Right lobe of liver (tissue), 6 donors: ENCODE measurements at regions not wholly inside any gene's neighbourhood (a gene's known extent, or its start where the extent isn't known, plus 50 kb on each side); places are given as distances from the start of the nearest gene placed in this dataset.

Experiments used
- ATAC-seq, 4 donors: fragments of 200-7000 bp; cut with Tn5 transposase; one replicate each; pipeline ENCODE4 v1.9.1; 2020; ENCODE audit warnings: mild to moderate bottlenecking in 4 of 4, moderate library complexity in 4 of 4
- DNase-seq, 3 donors: peaks; one replicate each; pipeline ENCODE4 v3.0.0-alpha.2; 2020
- H3K27ac ChIP-seq, 3 donors: fragments of 200-600 bp; one replicate each; pipeline ENCODE4 v1.8.0; 2022
- H3K27me3 ChIP-seq, 2 donors: fragments of 200-600 bp; one replicate each; pipeline ENCODE4 v1.8.0; 2022
- H3K36me3 ChIP-seq, 4 donors: fragments of 200-600 bp; sonication (generic) in 1 of 4; one replicate each; pipeline versions ENCODE4 v1.5.1 to v1.8.0; 2017 to 2022; ENCODE audit warnings: control low read depth in 1 of 4
- H3K4me1 ChIP-seq, 4 donors: fragments of 200-600 bp; sonication (generic) in 1 of 4; one replicate each; pipeline versions ENCODE4 v1.5.1 to v1.8.0; 2017 to 2022; ENCODE audit warnings: control low read depth in 1 of 4
- H3K4me3 ChIP-seq, 3 donors: fragments of 200-600 bp; one replicate each; pipeline ENCODE4 v1.8.0; 2022
- H3K9me3 ChIP-seq, 4 donors: fragments of 200-600 bp; sonication (generic) in 1 of 4; one replicate each; pipeline versions ENCODE4 v1.5.1 to v1.8.0; 2017 to 2022; ENCODE audit warnings: control low read depth in 1 of 4
- CTCF ChIP-seq, 4 donors: fragments of 200-600 bp in 3 of 4; fragments of 450-650 bp in 1 of 4; IDR thresholded peaks; one replicate each; pipeline versions ENCODE4 v1.5.1 to v1.8.0; 2016 to 2022; ENCODE audit warnings: antibody characterized with exemption in 4 of 4, mild to moderate bottlenecking in 2 of 4
- POLR2A ChIP-seq: fragments of 450-650 bp; IDR thresholded peaks from one replicate; pipeline ENCODE4 v1.6.1; 2017; ENCODE audit warnings: antibody characterized with exemption, mild to moderate bottlenecking
- WGBS: methylation state at CpG from one replicate; pipeline ENCODE4 v1.1.6; 2018; ENCODE audit warnings: low coverage, low lambda C conversion rate; ENCODE audit not compliant: insufficient coverage; ENCODE audit errors: missing lambda C conversion rate; 5-methylcytosine and 5-hydroxymethylcytosine counted together
- intact Hi-C, 2 donors: fragments of 100-400 bp; cut with DNase I; formaldehyde crosslinking; loops; one replicate each; pipeline versions ENCODE4 v1.11.2 to v1.14.1; 2022
- donor health status: DM: no; HTN: yes; CAD: no.
- donor health status: DM: no; HTN: no; CAD: no.
- donor health status: DM: no; HTN: no; CAD: no.
- donor health status: DM: no; HTN: yes; CAD: no.
- donor health status: DM: no; HTN: yes; CAD: no.

GRCh38 chr7:46168231-46168630, 247.2 kb upstream of the IGFBP3 start:
- no peak for TF ChIP-seq POLR2A
- TF ChIP-seq CTCF (IDR thresholded peaks at IDR 0.05), result no peak
- H3K27me3 ChIP-seq, result no peaks in the 10 kb centered on the region
- no peaks in the 10 kb centered on the region for H3K4me1 ChIP-seq
- intact Hi-C loops, result no loop called here
- WGBS, result 83% methylated on average over 5 of the region's 5 CpGs
- H3K27ac ChIP-seq, result no peak overlapping the region
- no peaks in the 10 kb centered on the region for H3K9me3 ChIP-seq
- H3K36me3 ChIP-seq, result no peaks in the 10 kb centered on the region
- no peak for DNase-seq
- no peak for ATAC-seq
- H3K4me3 ChIP-seq, result no peak overlapping the region

- Histone ChIP-seq H3K27me3 (no peaks in the 10 kb centered on the region), H3K27ac (no peak overlapping the region), H3K4me3 (no peak overlapping the region), H3K4me1 (no peaks in the 10 kb centered on the region), H3K9me3 (no peaks in the 10 kb centered on the region), H3K36me3 (no peaks in the 10 kb centered on the region)
- no peak for ATAC-seq
- intact Hi-C loops, result no loop called here
- WGBS, result 73% methylated on average over 1 of the region's 1 CpG
- DNase-seq, result no peak
- no peak for TF ChIP-seq POLR2A
- no peak for TF ChIP-seq CTCF (IDR thresholded peaks at IDR 0.05)
Measured at GRCh38 chr7:46165276-46165675, 244.2 kb upstream of the IGFBP3 start.

GRCh38 chr7:46164629-46165028, 243.6 kb upstream of the IGFBP3 start:
- H3K27me3 ChIP-seq, result no peaks in the 10 kb centered on the region
- intact Hi-C loops, result no loop called here
- WGBS, result 71% methylated on average over 1 of the region's 1 CpG
- ATAC-seq (no peak), DNase-seq (no peak)
- no peak overlapping the region for H3K4me3 ChIP-seq
- no peaks in the 10 kb centered on the region for H3K9me3 ChIP-seq
- H3K36me3 ChIP-seq, result no peaks in the 10 kb centered on the region
- TF ChIP-seq CTCF (IDR thresholded peaks at IDR 0.05), result no peak
- no peak for TF ChIP-seq POLR2A
- H3K4me1 ChIP-seq, result no peaks in the 10 kb centered on the region
- no peak overlapping the region for H3K27ac ChIP-seq

GRCh38 chr7:46163246-46163645, 242.2 kb upstream of the IGFBP3 start:
- H3K36me3 ChIP-seq, result no peaks in the 10 kb centered on the region
- no peak for TF ChIP-seq POLR2A
- TF ChIP-seq CTCF (IDR thresholded peaks at IDR 0.05), result no peak
- intact Hi-C loops, result no loop called here
- H3K27me3 ChIP-seq, result no peaks in the 10 kb centered on the region
- H3K4me3 ChIP-seq, result no peak overlapping the region
- ATAC-seq (peak; percentile 53 to 83 (median 67)), DNase-seq (no peak)
- 78% methylated on average over 1 of the region's 1 CpG for WGBS
- H3K27ac ChIP-seq, result no peak overlapping the region
- H3K4me1 ChIP-seq, result no peaks in the 10 kb centered on the region
- no peaks in the 10 kb centered on the region for H3K9me3 ChIP-seq

GRCh38 chr7:46162609-46163008, 241.5 kb upstream of the IGFBP3 start:
- no peaks in the 10 kb centered on the region for H3K27me3 ChIP-seq
- no peak overlapping the region for H3K4me3 ChIP-seq
- no peaks in the 10 kb centered on the region for H3K36me3 ChIP-seq
- TF ChIP-seq POLR2A, result no peak
- TF ChIP-seq CTCF (IDR thresholded peaks at IDR 0.05), result no peak
- ATAC-seq, result peak in 2 of 4 donors; percentile 25 to 70
- no peak overlapping the region for H3K27ac ChIP-seq
- intact Hi-C loops, result no loop called here
- WGBS, result 50% methylated on average over 1 of the region's 3 CpGs
- no peak for DNase-seq
- H3K9me3 ChIP-seq, result no peaks in the 10 kb centered on the region
- no peaks in the 10 kb centered on the region for H3K4me1 ChIP-seq
